H1 (cell line): ENCODE measurements at regions not wholly inside any gene's neighbourhood (a gene's known extent, or its start where the extent isn't known, plus 50 kb on each side); places are given as distances from the start of the nearest gene placed in this dataset.

ENCODE experiments used
- KDM4A ChIP-seq: IDR thresholded peaks from one replicate; pipeline ENCODE4 v1.7.1; 2012; ENCODE audit warnings: low read depth, mild to moderate bottlenecking, moderate library complexity, low read length, inconsistent platforms; ENCODE audit not compliant: severe bottlenecking

- no peak for TF ChIP-seq KDM4A
Observed at GRCh38 chr10:9877978-9878377, 1139.7 kb upstream of the CELF2 start (continued).
